Activated CD4-positive, alpha-beta memory T cell treated with anti-CD3 and anti-CD28 coated beads, Interleukin-2, amount 10 ng/mL, durations not matched to agents 7 days and 5 days (primary cell): ENCODE measurements at regions not wholly inside any gene's neighbourhood (a gene's known extent, or its start where the extent isn't known, plus 50 kb on each side); places are given as distances from the start of the nearest gene placed in this dataset.

Experiments
- CTCF ChIA-PET: fragments of 350-600 bp; sonication (Branson Sonifier 250); formaldehyde crosslinking; loops from one replicate; lab custom pipeline; 2021; ENCODE audit warnings: antibody characterized with exemption, inconsistent platforms; lab: Charles Lee
- POLR2A ChIA-PET: fragments of 350-600 bp; sonication (Branson Sonifier 250); formaldehyde crosslinking; loops from one replicate; lab custom pipeline; 2021; ENCODE audit warnings: antibody characterized with exemption; lab: Charles Lee
- DNase-seq: peaks from one replicate; pipeline ENCODE4 v3.0.0-alpha.2; 2020
- H3K27ac Mint-ChIP-seq: one replicate; pipeline ENCODE4 v1.8.0; 2021; ENCODE audit warnings: mild to moderate bottlenecking, mixed read lengths
- H3K27me3 Mint-ChIP-seq: one replicate; pipeline ENCODE4 v1.8.0; 2021; ENCODE audit warnings: mixed read lengths
- H3K36me3 Mint-ChIP-seq: one replicate; pipeline ENCODE4 v1.8.0; 2021; ENCODE audit warnings: low read depth, mixed read lengths
- H3K4me1 Mint-ChIP-seq: one replicate; pipeline ENCODE4 v1.8.0; 2021; ENCODE audit warnings: mixed read lengths
- H3K4me3 Mint-ChIP-seq: one replicate; pipeline ENCODE4 v1.8.0; 2021; ENCODE audit warnings: mild to moderate bottlenecking, mixed read lengths
- H3K9me3 Mint-ChIP-seq: one replicate; pipeline ENCODE4 v1.8.0; 2021; ENCODE audit warnings: mixed read lengths

DNA sequence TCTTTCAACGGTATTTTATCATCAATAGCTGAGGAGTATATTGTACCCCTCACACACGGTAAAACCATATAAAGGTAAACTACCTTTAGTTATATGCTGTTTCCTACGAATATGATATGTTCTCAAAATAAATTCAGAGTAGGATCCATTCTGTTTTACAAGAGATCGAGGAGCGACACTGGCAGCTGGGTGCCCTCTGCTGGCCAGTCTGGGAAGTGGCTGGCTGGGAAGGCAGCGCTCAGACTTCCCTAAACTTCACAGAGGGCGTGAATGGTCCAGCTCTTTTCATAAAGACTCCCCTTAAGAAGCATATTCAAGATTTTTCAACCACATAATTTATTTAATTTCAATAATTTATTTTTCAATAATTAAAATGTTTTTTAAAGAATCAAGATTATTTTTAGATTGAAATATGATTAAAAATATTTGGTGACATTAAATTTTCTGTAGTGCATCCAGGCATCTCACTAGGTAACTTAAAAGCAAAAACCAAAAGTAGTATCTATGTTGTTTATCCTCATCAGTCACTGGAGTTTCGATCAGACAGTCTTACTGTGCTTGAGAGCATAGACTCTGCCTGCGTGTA, 187.5 kb upstream of the PDE10A start:
- Mint-ChIP-seq H3K9me3 (no peaks in the 10 kb centered on the region), H3K36me3 (no peaks in the 10 kb centered on the region), H3K4me3 (no peak overlapping the region), H3K27ac (no peak overlapping the region), H3K4me1 (no peaks in the 10 kb centered on the region), H3K27me3 (peaks cover 49% of the 10 kb centered on the region)
- CTCF ChIA-PET = interaction anchor here (0.8 to 2.4 kb wide), 11 partner anchors 9 to 412 kb away, joined by 3 to 18 read pairs (median 4); no protein-coding TSS in a partner anchor
- POLR2A ChIA-PET = interaction anchor here (1.2 kb wide), 1 partner anchor 411 kb away, joined by 3 read pairs; no protein-coding TSS in a partner anchor
- DNase-seq = peak; percentile 60

GRCh38 chr6:165849534-165850430, 186.7 kb upstream of the PDE10A start:
- Mint-ChIP-seq H3K36me3 (no peaks in the 10 kb centered on the region), H3K27ac (no peak overlapping the region), H3K27me3 (peaks cover 57% of the 10 kb centered on the region), H3K9me3 (no peaks in the 10 kb centered on the region), H3K4me3 (no peak overlapping the region), H3K4me1 (no peaks in the 10 kb centered on the region)
- ChIA-PET CTCF (interaction anchor here (0.6 to 2.4 kb wide), 12 partner anchors 10 to 411 kb away, joined by 3 to 18 read pairs (median 4); no protein-coding TSS in a partner anchor), POLR2A (interaction anchor here (1.2 kb wide), 1 partner anchor 410 kb away, joined by 3 read pairs; no protein-coding TSS in a partner anchor)
- DNase-seq = no peak

DNA sequence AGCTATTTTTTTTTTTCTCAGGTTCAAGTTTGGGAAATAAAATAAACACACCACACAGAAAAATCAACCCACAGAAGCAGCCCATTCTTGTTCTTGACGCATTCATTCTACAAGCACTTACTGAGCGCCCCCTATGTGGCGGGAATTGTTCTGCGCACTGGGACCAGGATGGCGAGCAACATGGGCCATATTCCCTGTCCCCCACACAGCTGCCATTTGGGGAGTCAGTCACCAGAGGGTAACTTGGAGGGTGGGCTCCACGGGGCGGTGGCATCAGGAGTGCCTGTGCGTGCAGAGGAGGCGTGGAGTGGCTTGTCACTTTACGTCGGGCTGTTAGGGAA, 185.0 kb upstream of the PDE10A start:
- Mint-ChIP-seq H3K27ac (no peak overlapping the region), H3K27me3 (peaks cover 54% of the 10 kb centered on the region)

GRCh38 chr6:165847407-165848085, 184.5 kb upstream of the PDE10A start:
- Mint-ChIP-seq H3K36me3 (no peaks in the 10 kb centered on the region), H3K9me3 (no peaks in the 10 kb centered on the region), H3K27me3 (peaks cover 49% of the 10 kb centered on the region), H3K27ac (no peak overlapping the region), H3K4me1 (no peaks in the 10 kb centered on the region), H3K4me3 (no peak overlapping the region)
- POLR2A ChIA-PET = no interaction called here
- CTCF ChIA-PET = interaction anchor here (0.6 to 1.3 kb wide), 2 partner anchors 9 to 154 kb away, joined by 3 to 4 read pairs; no protein-coding TSS in a partner anchor
- DNase-seq = no peak

More for the DNA sequence above, 185.0 kb upstream of the PDE10A start:
- Mint-ChIP-seq H3K4me1 (no peaks in the 10 kb centered on the region), H3K36me3 (no peaks in the 10 kb centered on the region), H3K4me3 (no peak overlapping the region), H3K9me3 (no peaks in the 10 kb centered on the region)
- ChIA-PET POLR2A (no interaction called here), CTCF (interaction anchor here (0.6 to 1.3 kb wide), 2 partner anchors 8 to 154 kb away, joined by 3 to 4 read pairs; no protein-coding TSS in a partner anchor)
- no peak for DNase-seq

GRCh38 chr6:165846123-165846966, 183.3 kb upstream of the PDE10A start:
- Mint-ChIP-seq H3K36me3 (no peaks in the 10 kb centered on the region), H3K27ac (no peak overlapping the region), H3K9me3 (no peaks in the 10 kb centered on the region), H3K4me3 (no peak overlapping the region), H3K4me1 (no peaks in the 10 kb centered on the region), H3K27me3 (peaks cover 42% of the 10 kb centered on the region)
- CTCF ChIA-PET = interaction anchor here (1.3 kb wide), 1 partner anchor 10 kb away, joined by 3 read pairs; no protein-coding TSS in a partner anchor
- POLR2A ChIA-PET = no interaction called here
- DNase-seq = no peak

- Mint-ChIP-seq H3K4me3 (no peak overlapping the region), H3K9me3 (no peaks in the 10 kb centered on the region), H3K27ac (no peak overlapping the region), H3K4me1 (no peaks in the 10 kb centered on the region), H3K36me3 (no peaks in the 10 kb centered on the region), H3K27me3 (peaks cover 37% of the 10 kb centered on the region)
- ChIA-PET CTCF (interaction anchor here (1.2 kb wide), 1 partner anchor 405 kb away, joined by 3 read pairs; no protein-coding TSS in a partner anchor), POLR2A (no interaction called here)
- no peak for DNase-seq
Observed at GRCh38 chr6:165845493-165845892, 182.5 kb upstream of the PDE10A start.

DNA sequence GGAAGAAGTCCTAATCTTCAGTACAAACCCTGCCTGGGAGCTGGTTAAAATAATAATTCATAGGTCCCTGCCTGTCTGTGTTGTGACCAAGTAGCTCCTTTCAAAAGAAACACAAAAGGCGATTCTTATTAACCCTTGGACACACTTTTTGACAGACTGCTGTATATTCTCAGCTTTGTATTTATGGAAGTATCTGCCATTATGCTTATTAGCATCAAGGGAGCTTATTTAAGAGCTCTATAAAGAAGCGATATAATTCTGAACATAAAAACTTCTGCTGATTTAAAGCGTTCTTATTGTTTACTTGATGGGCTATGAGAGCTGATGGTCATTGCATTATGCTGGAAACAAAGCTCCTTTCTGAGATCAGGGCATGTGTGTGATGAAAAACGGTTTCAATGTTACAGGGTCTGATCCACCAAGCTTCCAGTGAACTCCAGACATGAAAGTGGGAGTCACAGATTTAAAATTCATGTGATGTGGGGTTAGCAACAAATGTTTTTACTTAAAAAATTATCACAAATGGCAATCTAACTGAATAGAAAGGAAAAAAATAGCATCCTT, 181.8 kb upstream of the PDE10A start:
- no peak overlapping the region for H3K4me3 Mint-ChIP-seq
- H3K9me3 Mint-ChIP-seq = no peaks in the 10 kb centered on the region
- no peaks in the 10 kb centered on the region for H3K4me1 Mint-ChIP-seq
- peaks cover 37% of the 10 kb centered on the region for H3K27me3 Mint-ChIP-seq
- ChIA-PET POLR2A (no interaction called here), CTCF (interaction anchor here (1.2 kb wide), 1 partner anchor 404 kb away, joined by 3 read pairs; no protein-coding TSS in a partner anchor)
- H3K36me3 Mint-ChIP-seq = no peaks in the 10 kb centered on the region
- DNase-seq = no peak
- no peak overlapping the region for H3K27ac Mint-ChIP-seq

DNA sequence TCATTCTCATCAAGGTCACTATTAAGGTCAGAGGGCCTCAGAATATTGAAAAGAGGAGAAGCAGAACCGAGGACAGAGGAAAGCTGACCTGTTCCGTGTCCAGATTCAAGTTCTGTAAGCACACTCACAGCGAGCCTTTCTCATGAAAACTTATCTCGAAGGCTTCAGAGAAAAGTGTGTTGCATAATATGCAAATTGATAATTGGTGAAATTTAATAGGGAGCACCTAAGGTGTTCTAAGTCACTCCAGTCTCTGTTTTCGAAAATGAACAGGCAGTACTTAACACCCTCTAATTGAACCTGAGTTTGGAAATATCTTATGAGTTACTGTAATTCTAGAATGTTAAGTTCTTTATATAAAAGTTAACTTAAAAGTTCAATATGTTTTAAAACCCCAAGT, 181.2 kb upstream of the PDE10A start:
- CTCF ChIA-PET = no interaction called here
- H3K4me3 Mint-ChIP-seq = no peak overlapping the region
- DNase-seq = no peak
- peaks cover 32% of the 10 kb centered on the region for H3K27me3 Mint-ChIP-seq
- POLR2A ChIA-PET = no interaction called here
- H3K9me3 Mint-ChIP-seq = no peaks in the 10 kb centered on the region
- H3K36me3 Mint-ChIP-seq = no peaks in the 10 kb centered on the region
- no peak overlapping the region for H3K27ac Mint-ChIP-seq
- no peaks in the 10 kb centered on the region for H3K4me1 Mint-ChIP-seq

DNA sequence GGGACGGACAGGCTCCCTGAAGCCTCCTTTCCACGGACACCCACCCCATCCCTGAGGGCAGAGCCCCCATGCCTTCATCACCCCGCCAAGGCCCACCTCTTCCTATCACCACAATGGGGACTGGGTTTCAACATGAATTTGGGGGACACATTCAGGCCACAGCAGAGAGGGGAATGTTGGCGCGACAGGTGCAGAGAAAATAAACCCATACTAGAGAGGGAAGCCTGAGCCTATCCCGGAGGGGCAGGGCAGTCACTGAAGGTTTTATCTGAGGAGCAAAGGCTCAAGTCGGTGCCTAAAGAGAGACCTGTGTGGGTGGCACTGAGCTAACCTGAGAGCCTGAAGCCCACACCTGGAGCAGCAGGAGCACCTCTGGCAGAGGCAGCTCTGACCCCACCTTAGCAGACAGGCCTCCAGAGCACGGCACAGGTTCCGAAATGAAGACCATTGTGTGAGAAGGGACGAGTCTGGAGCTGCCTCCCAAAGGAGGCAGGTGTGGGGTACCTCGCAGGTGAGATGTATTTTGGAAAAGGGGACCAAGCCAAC, 180.6 kb upstream of the PDE10A start:
- ChIA-PET CTCF (no interaction called here), POLR2A (no interaction called here)
- H3K9me3 Mint-ChIP-seq = no peaks in the 10 kb centered on the region
- H3K27ac Mint-ChIP-seq = no peak overlapping the region
- H3K27me3 Mint-ChIP-seq = peaks cover 30% of the 10 kb centered on the region
- no peaks in the 10 kb centered on the region for H3K36me3 Mint-ChIP-seq
- no peak overlapping the region for H3K4me3 Mint-ChIP-seq
- no peak for DNase-seq
- no peaks in the 10 kb centered on the region for H3K4me1 Mint-ChIP-seq

GRCh38 chr6:165843121-165843520, 180.1 kb upstream of the PDE10A start:
- Mint-ChIP-seq H3K27me3 (peaks cover 30% of the 10 kb centered on the region), H3K4me1 (no peaks in the 10 kb centered on the region), H3K9me3 (no peaks in the 10 kb centered on the region), H3K4me3 (no peak overlapping the region), H3K36me3 (no peaks in the 10 kb centered on the region), H3K27ac (no peak overlapping the region)
- ChIA-PET CTCF (no interaction called here), POLR2A (no interaction called here)
- no peak for DNase-seq

GRCh38 chr6:165842281-165842936, 179.4 kb upstream of the PDE10A start:
- no peaks in the 10 kb centered on the region for H3K4me1 Mint-ChIP-seq
- H3K27ac Mint-ChIP-seq = no peak overlapping the region
- POLR2A ChIA-PET = no interaction called here
- no peak for DNase-seq
- peaks cover 27% of the 10 kb centered on the region for H3K27me3 Mint-ChIP-seq
- no peaks in the 10 kb centered on the region for H3K9me3 Mint-ChIP-seq
- H3K36me3 Mint-ChIP-seq = no peaks in the 10 kb centered on the region
- no peak overlapping the region for H3K4me3 Mint-ChIP-seq
- CTCF ChIA-PET = no interaction called here
